ENCODE measurements at regions not wholly inside any gene's neighbourhood (a gene's known extent, or its start where the extent isn't known, plus 50 kb on each side); places are given as distances from the start of the nearest gene placed in this dataset.

GRCh38 chr10:1989090-1989489 is 251.8 kb upstream of the ADARB2 start:
- Histone ChIP-seq H3K36me3 (ENCODE audit: low read length) (no peaks in the 10 kb centered on the region), H3K9me3 (ENCODE audit: insufficient read depth, low read length) (no peaks in the 10 kb centered on the region), H3K4me2 (ENCODE audit: low read depth, low read length, poor library complexity, severe bottlenecking) (no peak overlapping the region), H3K4me3 (ENCODE audit: insufficient read depth, low read length, poor library complexity, severe bottlenecking) (no peak overlapping the region), H3K27ac (ENCODE audit: low read depth, low read length) (no peak overlapping the region), H4K20me1 (ENCODE audit: low read depth, low read length) (no peaks in the 10 kb centered on the region), H3F3A (ENCODE audit: insufficient read depth) (no peaks in the 10 kb centered on the region), H3K27me3 (ENCODE audit: low read length) (no peaks in the 10 kb centered on the region), H3K9ac (ENCODE audit: low read length) (no peak overlapping the region), H3K9me2 (replicated peaks; ENCODE audit: insufficient read depth, low read length) (no peaks in the 10 kb centered on the region), H2AFZ (ENCODE audit: low read depth, low read length, severe bottlenecking) (no peak overlapping the region), H3K79me2 (ENCODE audit: insufficient read depth, low read length) (no peaks in the 10 kb centered on the region)
- TF ChIP-seq CTCF (IDR thresholded peaks at IDR 0.05; ENCODE audit: insufficient read depth, low read length, poor library complexity, severe bottlenecking): no peak
- TF ChIP-seq EZH2phosphoT487 (conservative IDR thresholded peaks at IDR 0.05; ENCODE audit: low read length): no peak

- Histone ChIP-seq H3F3A (ENCODE audit: insufficient read depth) (no peaks in the 10 kb centered on the region), H3K4me3 (ENCODE audit: insufficient read depth, low read length, poor library complexity, severe bottlenecking) (no peak overlapping the region), H2AFZ (ENCODE audit: low read depth, low read length, severe bottlenecking) (no peak overlapping the region), H3K27ac (ENCODE audit: low read depth, low read length) (no peak overlapping the region), H3K36me3 (ENCODE audit: low read length) (no peaks in the 10 kb centered on the region), H3K9me2 (replicated peaks; ENCODE audit: insufficient read depth, low read length) (no peaks in the 10 kb centered on the region), H3K79me2 (ENCODE audit: insufficient read depth, low read length) (no peaks in the 10 kb centered on the region), H3K27me3 (ENCODE audit: low read length) (no peaks in the 10 kb centered on the region), H3K9ac (ENCODE audit: low read length) (no peak overlapping the region), H3K4me2 (ENCODE audit: low read depth, low read length, poor library complexity, severe bottlenecking) (no peak overlapping the region), H4K20me1 (ENCODE audit: low read depth, low read length) (no peaks in the 10 kb centered on the region), H3K9me3 (ENCODE audit: insufficient read depth, low read length) (no peaks in the 10 kb centered on the region)
- no peak for TF ChIP-seq CTCF (IDR thresholded peaks at IDR 0.05; ENCODE audit: insufficient read depth, low read length, poor library complexity, severe bottlenecking)
- TF ChIP-seq EZH2phosphoT487 (conservative IDR thresholded peaks at IDR 0.05; ENCODE audit: low read length): no peak
These were observed 244.7 kb upstream of the ADARB2 start for GRCh38 chr10:1981976-1982375.

GRCh38 chr10:1980459-1980858 is 243.1 kb upstream of the ADARB2 start:
- Histone ChIP-seq H3K4me3 (ENCODE audit: insufficient read depth, low read length, poor library complexity, severe bottlenecking) (no peak overlapping the region), H3K79me2 (ENCODE audit: insufficient read depth, low read length) (no peaks in the 10 kb centered on the region), H3K9ac (ENCODE audit: low read length) (no peak overlapping the region), H2AFZ (ENCODE audit: low read depth, low read length, severe bottlenecking) (no peak overlapping the region), H3F3A (ENCODE audit: insufficient read depth) (no peaks in the 10 kb centered on the region), H4K20me1 (ENCODE audit: low read depth, low read length) (no peaks in the 10 kb centered on the region), H3K4me2 (ENCODE audit: low read depth, low read length, poor library complexity, severe bottlenecking) (no peak overlapping the region), H3K27me3 (ENCODE audit: low read length) (no peaks in the 10 kb centered on the region), H3K27ac (ENCODE audit: low read depth, low read length) (no peak overlapping the region), H3K36me3 (ENCODE audit: low read length) (no peaks in the 10 kb centered on the region), H3K9me2 (replicated peaks; ENCODE audit: insufficient read depth, low read length) (no peaks in the 10 kb centered on the region), H3K9me3 (ENCODE audit: insufficient read depth, low read length) (no peaks in the 10 kb centered on the region)
- no peak for TF ChIP-seq EZH2phosphoT487 (conservative IDR thresholded peaks at IDR 0.05; ENCODE audit: low read length)
- no peak for TF ChIP-seq CTCF (IDR thresholded peaks at IDR 0.05; ENCODE audit: insufficient read depth, low read length, poor library complexity, severe bottlenecking)

GRCh38 chr10:1978584-1978983 is 241.3 kb upstream of the ADARB2 start:
- no peak overlapping the region for H2AFZ ChIP-seq (ENCODE audit: low read depth, low read length, severe bottlenecking)
- H3K36me3 ChIP-seq (ENCODE audit: low read length): no peaks in the 10 kb centered on the region
- H3K27me3 ChIP-seq (ENCODE audit: low read length): no peaks in the 10 kb centered on the region
- TF ChIP-seq EZH2phosphoT487 (conservative IDR thresholded peaks at IDR 0.05; ENCODE audit: low read length): no peak
- TF ChIP-seq CTCF (IDR thresholded peaks at IDR 0.05; ENCODE audit: insufficient read depth, low read length, poor library complexity, severe bottlenecking): no peak
- no peaks in the 10 kb centered on the region for H3K9me3 ChIP-seq (ENCODE audit: insufficient read depth, low read length)
- H3K27ac ChIP-seq (ENCODE audit: low read depth, low read length): no peak overlapping the region
- no peaks in the 10 kb centered on the region for H3F3A ChIP-seq (ENCODE audit: insufficient read depth)
- H3K79me2 ChIP-seq (ENCODE audit: insufficient read depth, low read length): no peaks in the 10 kb centered on the region
- no peaks in the 10 kb centered on the region for H4K20me1 ChIP-seq (ENCODE audit: low read depth, low read length)
- no peak overlapping the region for H3K4me3 ChIP-seq (ENCODE audit: insufficient read depth, low read length, poor library complexity, severe bottlenecking)
- H3K9me2 ChIP-seq (replicated peaks; ENCODE audit: insufficient read depth, low read length): no peaks in the 10 kb centered on the region
- no peak overlapping the region for H3K9ac ChIP-seq (ENCODE audit: low read length)
- H3K4me2 ChIP-seq (ENCODE audit: low read depth, low read length, poor library complexity, severe bottlenecking): no peak overlapping the region

Data from SU-DHL-6 (cell line).